Stimulated activated CD4-positive, alpha-beta T cell treated with anti-CD3 and anti-CD28 coated beads, Interleukin-1b, Interleukin-23, amount 100 ng/mL, for 24 hours (primary cell): ENCODE measurements at regions not wholly inside any gene's neighbourhood (a gene's known extent, or its start where the extent isn't known, plus 50 kb on each side); places are given as distances from the start of the nearest gene placed in this dataset.
"Not testable (repeated sequence)": the region's sequence is repeated elsewhere in the genome, so short reads cannot be mapped to it uniquely, and the experiment has no call there.

Experiments used
- DNase-seq, 4 experiments: peaks; one replicate each; pipeline ENCODE4 v3.0.0-alpha.2; 2020; ENCODE audit warnings: low read depth in 4 of 4, low spot score in 1 of 4

GRCh38 chr3:164291486-164291885, 786.8 kb downstream of the SI start:
- not testable (repeated sequence) for DNase-seq

GRCh38 chr3:164278550-164278949, 799.7 kb downstream of the SI start:
- no peak for DNase-seq

GRCh38 chr3:164267053-164267452, 811.2 kb downstream of the SI start:
- DNase-seq: no peak

- DNase-seq: no peak
Measured at GRCh38 chr3:164250923-164251322, 827.4 kb downstream of the SI start.

- DNase-seq: no peak
Measured at GRCh38 chr3:164236851-164237250, 841.4 kb downstream of the SI start.

- DNase-seq: no peak
Measured at GRCh38 chr3:164235289-164236028, 842.8 kb downstream of the SI start.

- no peak for DNase-seq
Measured at GRCh38 chr3:164233951-164234350, 844.3 kb downstream of the SI start.

GRCh38 chr3:164231718-164232117, 846.6 kb downstream of the SI start:
- no peak for DNase-seq

GRCh38 chr3:164230385-164231094, 847.8 kb downstream of the SI start:
- DNase-seq: no peak

- no peak for DNase-seq
Measured at GRCh38 chr3:164224126-164224525, 854.2 kb downstream of the SI start.

- DNase-seq: no peak
Measured at GRCh38 chr3:164222197-164222596, 856.1 kb downstream of the SI start.

GRCh38 chr3:164221297-164221696, 857.0 kb downstream of the SI start:
- DNase-seq: no peak

GRCh38 chr3:164209363-164209762, 868.9 kb downstream of the SI start:
- no peak for DNase-seq

GRCh38 chr3:164208821-164209220, 869.5 kb downstream of the SI start:
- no peak for DNase-seq

- no peak for DNase-seq
Measured at GRCh38 chr3:164208048-164208447, 870.2 kb downstream of the SI start.

GRCh38 chr3:164200053-164200823, 878.1 kb downstream of the SI start:
- no peak for DNase-seq

GRCh38 chr3:164196477-164196876, 881.8 kb downstream of the SI start:
- DNase-seq: no peak

- no peak for DNase-seq
Measured at GRCh38 chr3:164194842-164195241, 883.5 kb downstream of the SI start.

- no peak for DNase-seq
Measured at GRCh38 chr3:164192974-164193373, 885.3 kb downstream of the SI start.

GRCh38 chr3:164190566-164190965, 887.7 kb downstream of the SI start:
- DNase-seq: no peak

- DNase-seq: no peak
Measured at GRCh38 chr3:164186095-164186494, 892.2 kb downstream of the SI start.
